Skin epidermis (tissue), 12 donors: ENCODE measurements at regions not wholly inside any gene's neighbourhood (a gene's known extent, or its start where the extent isn't known, plus 50 kb on each side); places are given as distances from the start of the nearest gene placed in this dataset.
"Not testable (repeated sequence)": the region's sequence is repeated elsewhere in the genome, so short reads cannot be mapped to it uniquely, and the experiment has no call there.

ENCODE experiments used
- H3K27ac ChIP-seq, 21 experiments: fragments of 200-600 bp; sonication (generic) in 11 of 21; one replicate each; pipeline ENCODE4 v1.5.0; 2020; ENCODE audit warnings: mild to moderate bottlenecking in 3 of 21, inconsistent platforms in 2 of 21, moderate library complexity in 2 of 21
- H3K4me3 ChIP-seq, 7 experiments: fragments of 200-600 bp; sonication (generic) in 2 of 7; one replicate each; pipeline ENCODE4 v1.5.0; 2020; ENCODE audit warnings: inconsistent platforms in 2 of 7, mild to moderate bottlenecking in 2 of 7, moderate library complexity in 1 of 7

GRCh38 chr15:22519213-22519612, 60.5 kb downstream of the GOLGA6L22 start:
- not testable (repeated sequence) for H3K4me3 ChIP-seq, H3K27ac ChIP-seq

- not testable (repeated sequence) for H3K27ac ChIP-seq, H3K4me3 ChIP-seq
Measured at GRCh38 chr15:22526537-22526936, 67.8 kb downstream of the GOLGA6L22 start.

DNA sequence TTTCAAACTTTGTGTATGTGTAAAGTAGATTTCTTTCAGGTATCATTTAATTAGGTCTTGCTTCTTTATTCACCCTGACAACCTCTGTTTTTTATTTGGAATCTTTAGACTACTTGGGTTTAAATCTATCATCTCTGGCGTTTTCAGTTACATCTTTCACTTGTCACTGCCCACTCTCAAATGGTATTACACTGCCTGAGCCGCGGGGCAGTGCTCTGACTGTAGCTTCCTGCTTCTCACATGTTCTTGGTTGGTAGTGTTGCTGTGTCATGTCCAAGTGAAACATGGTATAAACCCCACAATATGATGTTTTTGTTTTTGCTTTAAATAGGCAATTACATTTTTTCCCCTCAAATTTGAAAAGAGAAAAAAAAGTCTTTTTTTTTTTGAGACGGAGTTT, 68.3 kb downstream of the GOLGA6L22 start:
- not testable (repeated sequence) for H3K4me3 ChIP-seq, H3K27ac ChIP-seq

DNA sequence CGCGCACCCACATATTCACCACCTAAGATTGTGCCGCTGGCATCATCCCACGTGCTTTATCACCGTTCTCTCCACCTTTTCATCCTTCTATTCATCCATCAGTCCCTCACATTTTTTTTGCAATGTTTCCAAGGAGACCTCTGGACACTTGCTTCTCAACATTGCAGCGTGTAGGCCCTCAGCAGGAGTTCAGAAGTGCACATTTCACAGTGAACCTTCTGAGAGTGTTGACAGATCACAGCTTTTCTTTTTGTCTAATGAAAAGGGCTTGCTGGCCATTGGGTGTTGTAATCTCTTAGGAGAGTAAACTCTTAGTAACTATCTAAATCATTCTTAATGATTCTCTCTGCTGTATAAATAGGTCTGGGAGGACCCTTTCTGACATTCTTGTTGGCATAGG, 70.5 kb downstream of the GOLGA6L22 start:
- H3K27ac ChIP-seq, H3K4me3 ChIP-seq: not testable (repeated sequence)

DNA sequence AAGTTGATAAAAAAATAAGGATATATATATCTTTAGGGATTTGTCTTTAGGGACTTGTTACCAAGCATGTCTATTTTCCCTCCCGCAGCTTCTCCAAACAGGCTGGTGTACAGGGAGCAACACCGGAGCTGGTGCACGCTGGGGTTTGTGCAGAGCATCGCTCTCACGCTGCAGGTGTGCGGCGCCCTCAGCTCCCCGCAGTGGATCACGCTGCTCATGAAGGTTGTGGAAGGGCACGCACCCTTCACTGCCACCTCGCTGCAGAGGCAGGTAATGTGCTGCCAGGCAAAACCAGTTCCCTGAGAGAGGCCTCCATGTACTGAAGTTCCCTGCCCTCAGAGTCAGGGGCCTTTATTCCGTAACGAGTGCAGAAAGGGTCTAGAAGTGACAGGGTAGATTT, 101.0 kb downstream of the GOLGA6L22 start:
- not testable (repeated sequence) for H3K27ac ChIP-seq, H3K4me3 ChIP-seq

DNA sequence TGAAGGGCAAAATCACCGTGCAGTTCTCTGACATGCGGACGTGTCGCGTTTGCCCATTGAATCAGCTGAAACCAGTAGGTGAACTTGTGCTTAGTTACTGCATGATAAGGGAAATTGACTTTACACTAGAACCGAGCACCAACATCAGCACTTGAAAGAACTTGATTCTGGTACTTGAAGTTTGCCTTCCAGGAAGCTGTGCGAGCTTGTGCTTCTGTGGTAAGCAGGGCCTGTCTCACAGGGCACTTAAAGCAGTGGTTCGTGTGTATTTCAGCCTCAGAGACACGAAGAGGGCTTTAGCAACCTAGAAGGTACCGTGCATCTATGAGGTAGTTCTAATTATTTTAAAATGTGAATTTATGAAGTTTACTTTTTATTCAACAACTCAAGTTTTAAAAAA, 103.0 kb downstream of the GOLGA6L22 start:
- not testable (repeated sequence) for H3K27ac ChIP-seq, H3K4me3 ChIP-seq

DNA sequence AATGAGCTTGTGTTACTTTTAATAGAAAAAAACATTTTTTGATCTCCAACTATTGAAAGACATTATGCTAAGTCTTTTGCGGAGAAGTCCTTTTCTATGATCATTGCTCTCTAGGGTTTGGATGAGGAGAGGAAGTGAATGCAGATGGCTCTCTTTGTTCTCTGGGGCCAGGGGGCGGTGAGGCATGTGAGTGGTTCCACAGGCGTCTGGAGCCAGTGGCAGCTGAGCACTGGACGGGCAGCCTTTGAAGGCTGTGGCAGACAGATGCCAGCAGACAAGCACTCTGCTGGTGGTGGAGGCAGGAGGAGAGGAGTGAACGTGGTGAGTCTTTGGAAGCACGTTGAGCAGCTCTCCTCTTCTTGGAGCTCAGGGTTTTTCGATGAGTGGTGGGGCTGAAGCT, 107.8 kb downstream of the GOLGA6L22 start:
- H3K27ac ChIP-seq: not testable (repeated sequence)

GRCh38 chr15:22569486-22569885, 110.8 kb downstream of the GOLGA6L22 start:
- not testable (repeated sequence) for H3K4me3 ChIP-seq, H3K27ac ChIP-seq

More for the DNA sequence above, 107.8 kb downstream of the GOLGA6L22 start:
- not testable (repeated sequence) for H3K4me3 ChIP-seq

- H3K4me3 ChIP-seq, H3K27ac ChIP-seq: not testable (repeated sequence)
Measured at GRCh38 chr15:22572152-22572735, 113.5 kb downstream of the GOLGA6L22 start.

- H3K4me3 ChIP-seq, H3K27ac ChIP-seq: not testable (repeated sequence)
Measured at GRCh38 chr15:22572792-22573191, 114.1 kb downstream of the GOLGA6L22 start.

- H3K27ac ChIP-seq, H3K4me3 ChIP-seq: not testable (repeated sequence)
Measured at GRCh38 chr15:22577828-22578227, 119.1 kb downstream of the GOLGA6L22 start.

DNA sequence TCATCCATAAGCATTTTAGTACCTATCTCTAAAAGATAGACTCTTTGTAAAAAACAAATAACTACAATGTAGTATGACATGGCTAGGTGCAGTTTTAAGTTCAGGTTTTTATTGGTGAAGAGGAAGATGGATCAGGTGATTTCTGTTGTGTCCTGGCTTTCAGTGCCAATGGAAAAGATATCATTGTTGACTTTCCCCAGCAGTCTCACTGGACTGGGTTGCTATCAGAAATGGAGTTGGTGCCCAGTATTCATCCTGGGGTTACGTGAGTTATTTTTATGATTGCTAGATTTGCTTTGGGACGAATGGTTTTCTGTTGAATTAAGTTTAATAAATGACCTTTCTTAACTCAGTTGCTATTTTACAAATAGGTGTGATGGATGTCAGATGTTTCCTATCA, 120.5 kb downstream of the GOLGA6L22 start:
- H3K27ac ChIP-seq: not testable (repeated sequence)

DNA sequence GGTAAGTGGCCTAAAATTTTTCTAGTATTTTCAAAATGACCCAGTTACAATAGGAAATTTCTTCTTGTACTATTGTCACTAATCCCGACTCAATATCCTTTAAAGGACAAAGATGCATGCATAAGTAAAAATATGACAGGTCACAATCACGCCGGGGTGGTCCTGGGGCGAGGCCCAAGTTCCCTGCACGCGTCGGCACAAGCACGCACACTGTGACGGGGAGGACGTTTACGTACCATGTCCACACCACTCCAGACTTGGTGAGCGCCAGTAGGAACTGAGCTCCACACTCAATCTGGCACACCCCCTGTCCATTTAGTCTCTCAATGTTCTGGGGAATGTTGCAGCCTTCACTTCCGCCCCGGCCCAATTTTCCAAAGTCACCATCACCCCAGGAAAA, 128.7 kb downstream of the GOLGA6L22 start:
- not testable (repeated sequence) for H3K4me3 ChIP-seq, H3K27ac ChIP-seq

More for the DNA sequence above, 120.5 kb downstream of the GOLGA6L22 start:
- H3K4me3 ChIP-seq: not testable (repeated sequence)

DNA sequence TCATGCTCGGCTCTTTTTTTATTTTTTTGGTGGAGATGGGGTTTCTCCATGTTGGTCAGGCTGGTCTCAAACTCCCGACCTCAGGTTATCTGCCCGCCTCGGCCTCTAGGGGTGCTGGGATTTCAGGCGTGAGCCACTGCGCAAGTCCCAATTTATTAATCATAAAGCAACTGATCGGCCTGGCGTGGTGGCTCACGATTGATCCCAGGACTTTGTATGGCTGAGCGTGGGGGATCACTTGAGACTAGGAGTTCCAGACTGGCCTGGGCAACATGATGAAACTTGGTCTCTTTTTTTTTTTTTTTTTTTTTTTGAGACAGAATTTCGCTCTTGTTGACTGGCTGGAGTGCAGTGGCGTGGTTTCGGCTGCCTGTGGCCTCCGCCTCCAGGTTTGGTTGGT, 139.8 kb downstream of the GOLGA6L22 start:
- not testable (repeated sequence) for H3K27ac ChIP-seq, H3K4me3 ChIP-seq

DNA sequence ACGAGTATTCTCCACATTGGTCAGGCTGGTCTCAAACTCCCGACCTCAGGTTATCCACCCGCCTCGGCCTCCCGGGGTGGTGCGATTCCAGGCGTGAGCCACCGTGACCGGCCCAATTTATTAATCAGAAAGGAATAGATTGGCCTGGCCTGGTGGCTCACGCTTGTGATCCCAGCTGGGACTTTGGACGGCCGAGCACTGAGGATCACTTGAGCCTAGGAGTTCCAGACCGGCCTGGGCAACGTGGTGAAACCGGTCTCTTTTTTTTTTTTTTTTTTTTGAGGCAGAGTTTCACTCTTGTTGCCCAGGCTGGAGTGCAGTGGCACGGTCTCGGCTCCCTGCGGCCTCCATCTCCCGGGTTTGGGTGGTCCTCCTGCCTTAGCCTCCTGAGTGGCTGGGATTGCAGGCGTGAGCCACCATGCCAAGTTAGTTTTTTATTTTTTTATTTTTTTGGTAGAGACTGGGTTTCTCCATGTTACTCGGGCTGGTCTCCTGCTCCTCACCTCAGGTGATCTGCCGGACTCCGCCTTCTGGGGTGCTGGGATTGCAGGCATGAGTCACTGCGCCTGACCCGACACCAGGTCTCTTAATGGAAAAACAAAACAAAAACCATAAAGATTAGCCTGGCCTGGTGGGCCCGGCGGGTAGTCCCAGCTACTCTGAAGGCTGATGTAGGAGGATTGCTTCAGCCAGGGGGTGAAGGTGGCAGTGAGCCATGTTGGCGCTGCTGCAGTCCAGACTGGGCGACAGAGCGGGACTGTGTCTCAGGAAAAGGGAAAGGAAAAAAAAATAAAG, 141.0 kb downstream of the GOLGA6L22 start:
- not testable (repeated sequence) for H3K4me3 ChIP-seq, H3K27ac ChIP-seq

GRCh38 chr15:22616976-22617375, 158.3 kb downstream of the GOLGA6L22 start:
- not testable (repeated sequence) for H3K27ac ChIP-seq, H3K4me3 ChIP-seq

GRCh38 chr15:22631789-22632188, 154.7 kb upstream of the NIPA1 start:
- not testable (repeated sequence) for H3K27ac ChIP-seq, H3K4me3 ChIP-seq

DNA sequence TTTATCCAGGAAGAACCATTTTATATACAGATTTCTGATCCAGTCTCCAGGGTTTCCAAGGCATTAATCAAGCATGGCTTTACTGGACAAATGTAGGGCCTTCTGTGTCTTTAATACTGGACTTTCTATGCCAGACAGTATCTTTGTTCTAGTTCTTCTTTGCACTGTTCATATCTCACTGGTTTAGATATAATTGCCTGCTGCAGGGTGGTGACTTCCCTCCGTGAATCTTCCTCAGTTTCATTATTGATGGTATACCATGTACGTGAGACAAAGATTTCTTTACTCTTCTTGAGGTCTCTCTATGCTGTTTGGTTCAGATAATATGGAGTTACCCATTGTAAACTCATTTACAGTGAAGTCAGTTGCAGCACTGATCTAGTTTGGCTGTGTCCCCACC, 146.5 kb upstream of the NIPA1 start:
- not testable (repeated sequence) for H3K4me3 ChIP-seq, H3K27ac ChIP-seq

GRCh38 chr15:22649458-22649857, 137.0 kb upstream of the NIPA1 start:
- not testable (repeated sequence) for H3K27ac ChIP-seq, H3K4me3 ChIP-seq

DNA sequence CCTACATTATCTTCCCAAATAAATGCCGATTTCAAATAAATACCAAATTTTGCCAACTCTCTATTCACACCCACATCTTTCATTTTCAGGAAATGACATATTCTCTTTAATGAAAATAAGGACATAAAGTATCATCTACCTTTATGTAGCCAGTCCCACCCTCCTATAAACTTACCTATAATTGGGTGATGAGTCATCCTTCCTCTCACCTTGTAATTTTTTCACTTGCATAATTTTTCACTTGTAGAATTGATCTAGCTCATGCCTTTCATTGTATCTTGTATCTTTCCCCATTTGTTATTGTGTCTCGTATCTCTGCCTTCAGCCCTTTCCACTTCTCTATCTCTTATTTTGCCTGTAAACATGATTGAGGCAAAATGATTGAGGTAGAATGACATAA, 135.3 kb upstream of the NIPA1 start:
- H3K4me3 ChIP-seq: not testable (repeated sequence)

GRCh38 chr15:22664294-22665058, 122.0 kb upstream of the NIPA1 start:
- H3K4me3 ChIP-seq: peak overlapping the region; percentile 40 to 65 (median 47)
- peak overlapping the region in 20 of 21 experiments; percentile 46 to 94 (median 80) for H3K27ac ChIP-seq

More for the DNA sequence above, 135.3 kb upstream of the NIPA1 start:
- not testable (repeated sequence) for H3K27ac ChIP-seq
